Trophoblast cell (in vitro differentiated cells and primary cell): ENCODE measurements at regions not wholly inside any gene's neighbourhood (a gene's known extent, or its start where the extent isn't known, plus 50 kb on each side); places are given as distances from the start of the nearest gene placed in this dataset.
A peak's percentile ranks its signal among the peaks of the same experiment; 100 is the strongest.

Experiments
- DNase-seq, 2 donors: peaks; one replicate each; pipeline ENCODE4 v3.0.0-alpha.2; 2016
- H2AFZ ChIP-seq: 2 replicates; pipeline ENCODE4 v1.6.1; 2013; ENCODE audit warnings: low read length, moderate library complexity, mild to moderate bottlenecking; ENCODE audit not compliant: insufficient read depth, poor library complexity
- H2AK5ac ChIP-seq: 2 replicates; pipeline ENCODE4 v1.6.1; 2013; ENCODE audit warnings: mild to moderate bottlenecking, low read length
- H2BK120ac ChIP-seq: 2 replicates; pipeline ENCODE4 v1.6.1; 2013; ENCODE audit warnings: low read length, mild to moderate bottlenecking, moderate library complexity; ENCODE audit not compliant: insufficient read depth, poor library complexity
- H2BK12ac ChIP-seq: 2 replicates; pipeline ENCODE4 v1.6.1; 2013; ENCODE audit warnings: mild to moderate bottlenecking, low read length, moderate library complexity
- H2BK5ac ChIP-seq: 2 replicates; pipeline ENCODE4 v1.6.1; 2013; ENCODE audit warnings: low read length, low read depth, moderate library complexity, mild to moderate bottlenecking; ENCODE audit not compliant: poor library complexity
- H3K14ac ChIP-seq: 2 replicates; pipeline ENCODE4 v1.6.1; 2013; ENCODE audit warnings: mild to moderate bottlenecking, low read length
- H3K18ac ChIP-seq: 2 replicates; pipeline ENCODE4 v1.6.1; 2013; ENCODE audit warnings: mild to moderate bottlenecking, low read length
- H3K23ac ChIP-seq: 2 replicates; pipeline ENCODE4 v1.6.1; 2013; ENCODE audit warnings: low read length
- H3K27ac ChIP-seq: 2 replicates; pipeline ENCODE4 v1.5.1; 2013; ENCODE audit warnings: low read depth, mild to moderate bottlenecking, inconsistent platforms, low read length, moderate library complexity
- H3K27me3 ChIP-seq: 2 replicates; pipeline ENCODE4 v1.6.1; 2013; ENCODE audit warnings: inconsistent platforms, mild to moderate bottlenecking, low read length, moderate library complexity; ENCODE audit not compliant: insufficient read depth
- H3K36me3 ChIP-seq, 2 experiments: 1 replicate in 1 of 2; 2 replicates in 1 of 2; pipeline ENCODE4 v1.6.1; 2013; ENCODE audit warnings: low read length in 2 of 2, mild to moderate bottlenecking in 2 of 2, moderate library complexity in 1 of 2; ENCODE audit not compliant: insufficient read depth in 2 of 2, control insufficient read depth in 1 of 2
- H3K4ac ChIP-seq: 2 replicates; pipeline ENCODE4 v1.6.1; 2013; ENCODE audit warnings: low read depth, mild to moderate bottlenecking, low read length, moderate library complexity
- H3K4me1 ChIP-seq, 2 experiments: 1 replicate in 1 of 2; 2 replicates in 1 of 2; pipeline ENCODE4 v1.6.1; 2013; ENCODE audit warnings: low read length in 2 of 2, mild to moderate bottlenecking in 2 of 2, moderate library complexity in 1 of 2; ENCODE audit not compliant: insufficient read depth in 2 of 2, control insufficient read depth in 1 of 2
- H3K4me2 ChIP-seq: 2 replicates; pipeline ENCODE4 v1.6.1; 2013; ENCODE audit warnings: inconsistent platforms, mild to moderate bottlenecking, low read length, moderate library complexity
- H3K4me3 ChIP-seq: 2 replicates; pipeline ENCODE4 v1.5.1; 2013; ENCODE audit warnings: mild to moderate bottlenecking, low read depth, low read length, inconsistent platforms
- H3K79me1 ChIP-seq: one replicate; pipeline ENCODE4 v1.6.1; 2013; ENCODE audit warnings: low read length
- H3K79me2 ChIP-seq: 2 replicates; pipeline ENCODE4 v1.6.1; 2013; ENCODE audit warnings: low read length, mild to moderate bottlenecking; ENCODE audit not compliant: control insufficient read depth, insufficient read depth, poor library complexity
- H3K9ac ChIP-seq: 2 replicates; pipeline ENCODE4 v1.6.1; 2013; ENCODE audit warnings: mild to moderate bottlenecking, low read length
- H3K9me3 ChIP-seq: 2 replicates; pipeline ENCODE4 v1.6.1; 2013; ENCODE audit warnings: low read depth, mild to moderate bottlenecking, control low read depth, inconsistent platforms, low read length; ENCODE audit not compliant: insufficient read depth
- H4K12ac ChIP-seq: 2 replicates; pipeline ENCODE4 v1.6.1; 2013; ENCODE audit warnings: low read depth, mild to moderate bottlenecking, low read length, moderate library complexity
- H4K8ac ChIP-seq: 2 replicates; pipeline ENCODE4 v1.6.1; 2013; ENCODE audit warnings: low read depth, mild to moderate bottlenecking, low read length, moderate library complexity
- H4K91ac ChIP-seq: one replicate; pipeline ENCODE4 v1.6.1; 2013; ENCODE audit warnings: low read depth, mild to moderate bottlenecking, low read length, moderate library complexity
- WGBS: extraction: QIAGEN DNeasy Blood & Tissue Kit; methylation state at CpG from one replicate; pipeline ENCODE4 v1.1.7; 2013; ENCODE audit warnings: missing lambda C conversion rate; ENCODE audit not compliant: insufficient read length, insufficient coverage; ENCODE audit errors: extremely low coverage; 5-methylcytosine and 5-hydroxymethylcytosine counted together

- no CpG with 5 or more reads among the region's 2 CpGs for WGBS
- Histone ChIP-seq H3K79me1 (no peaks in the 10 kb centered on the region), H2AFZ (no peak overlapping the region), H2BK5ac (no peak overlapping the region), H3K4ac (no peak overlapping the region), H2AK5ac (no peak overlapping the region), H3K4me3 (no peak overlapping the region), H2BK120ac (no peak overlapping the region), H3K14ac (no peak overlapping the region), H3K27me3 (no peaks in the 10 kb centered on the region), H3K9ac (no peak overlapping the region), H4K12ac (no peak overlapping the region), H3K4me1 (no peaks in the 10 kb centered on the region), H4K91ac (no peak overlapping the region), H3K23ac (no peak overlapping the region), H3K36me3 (no peaks in the 10 kb centered on the region), H3K79me2 (no peaks in the 10 kb centered on the region), H2BK12ac (no peak overlapping the region), H3K4me2 (no peak overlapping the region), H3K18ac (no peak overlapping the region), H4K8ac (no peak overlapping the region), H3K9me3 (no peaks in the 10 kb centered on the region), H3K27ac (no peak overlapping the region)
- DNase-seq: peak in 1 of 2 donors; percentile 72
These were observed 126.5 kb upstream of the FBXO11 start for GRCh38 chr2:48032765-48033164.

GRCh38 chr2:48034295-48034694 lies 128.0 kb upstream of the FBXO11 start:
- no peaks in the 10 kb centered on the region for H3K79me2 ChIP-seq
- H4K8ac ChIP-seq: no peak overlapping the region
- H3K23ac ChIP-seq: no peak overlapping the region
- no peak overlapping the region for H3K4me2 ChIP-seq
- no peak overlapping the region for H4K91ac ChIP-seq
- DNase-seq: no peak
- H2BK120ac ChIP-seq: no peak overlapping the region
- H3K14ac ChIP-seq: no peak overlapping the region
- H3K79me1 ChIP-seq: no peaks in the 10 kb centered on the region
- H3K9ac ChIP-seq: no peak overlapping the region
- no peak overlapping the region for H3K4me3 ChIP-seq
- no peak overlapping the region for H2AK5ac ChIP-seq
- no peaks in the 10 kb centered on the region for H3K9me3 ChIP-seq
- no peak overlapping the region for H3K27ac ChIP-seq
- no peak overlapping the region for H4K12ac ChIP-seq
- H3K27me3 ChIP-seq: no peaks in the 10 kb centered on the region
- no peaks in the 10 kb centered on the region for H3K4me1 ChIP-seq
- no peak overlapping the region for H3K18ac ChIP-seq
- no peak overlapping the region for H3K4ac ChIP-seq
- no peaks in the 10 kb centered on the region for H3K36me3 ChIP-seq
- no peak overlapping the region for H2BK5ac ChIP-seq
- H2AFZ ChIP-seq: no peak overlapping the region
- H2BK12ac ChIP-seq: no peak overlapping the region

- H4K91ac ChIP-seq: no peak overlapping the region
- peaks cover 7 to 8% of the 10 kb centered on the region in 2 experiments for H3K4me1 ChIP-seq
- no peak for DNase-seq
- H2AFZ ChIP-seq: no peak overlapping the region
- no peak overlapping the region for H3K23ac ChIP-seq
- no peak overlapping the region for H3K4ac ChIP-seq
- no peaks in the 10 kb centered on the region for H3K36me3 ChIP-seq
- H3K27me3 ChIP-seq: no peaks in the 10 kb centered on the region
- no peaks in the 10 kb centered on the region for H3K79me2 ChIP-seq
- H3K18ac ChIP-seq: no peak overlapping the region
- no peaks in the 10 kb centered on the region for H3K9me3 ChIP-seq
- no peak overlapping the region for H2AK5ac ChIP-seq
- H2BK5ac ChIP-seq: no peak overlapping the region
- H2BK12ac ChIP-seq: no peak overlapping the region
- no peak overlapping the region for H4K8ac ChIP-seq
- no peak overlapping the region for H4K12ac ChIP-seq
- no peak overlapping the region for H3K27ac ChIP-seq
- no CpG with 5 or more reads among the region's 2 CpGs for WGBS
- no peak overlapping the region for H3K14ac ChIP-seq
- H3K9ac ChIP-seq: no peak overlapping the region
- no peak overlapping the region for H3K4me3 ChIP-seq
- H2BK120ac ChIP-seq: no peak overlapping the region
- peaks cover 2% of the 10 kb centered on the region for H3K79me1 ChIP-seq
- H3K4me2 ChIP-seq: no peak overlapping the region
These were observed 130.0 kb upstream of the FBXO11 start for GRCh38 chr2:48036312-48036711.

GRCh38 chr2:48039209-48039990 lies 133.1 kb upstream of the FBXO11 start:
- H3K27me3 ChIP-seq: no peaks in the 10 kb centered on the region
- H3K79me1 ChIP-seq: peaks cover 11% of the 10 kb centered on the region
- DNase-seq: peak; percentile 59 to 81
- no peak overlapping the region for H2BK5ac ChIP-seq
- H3K36me3 ChIP-seq: no peaks in the 10 kb centered on the region
- H3K4me1 ChIP-seq: peaks cover 8 to 19% of the 10 kb centered on the region in 2 experiments
- H3K9me3 ChIP-seq: no peaks in the 10 kb centered on the region
- no peak overlapping the region for H4K12ac ChIP-seq
- H4K8ac ChIP-seq: no peak overlapping the region
- H3K4me2 ChIP-seq: no peak overlapping the region
- no peak overlapping the region for H4K91ac ChIP-seq
- no peak overlapping the region for H3K9ac ChIP-seq
- no peak overlapping the region for H3K18ac ChIP-seq
- H2BK120ac ChIP-seq: no peak overlapping the region
- no peak overlapping the region for H2BK12ac ChIP-seq
- no peak overlapping the region for H3K4me3 ChIP-seq
- WGBS: no CpG with 5 or more reads among the region's 3 CpGs
- H2AK5ac ChIP-seq: no peak overlapping the region
- H3K14ac ChIP-seq: no peak overlapping the region
- no peak overlapping the region for H3K23ac ChIP-seq
- H2AFZ ChIP-seq: no peak overlapping the region
- H3K4ac ChIP-seq: no peak overlapping the region
- no peaks in the 10 kb centered on the region for H3K79me2 ChIP-seq
- no peak overlapping the region for H3K27ac ChIP-seq
